ENCODE measurements at regions not wholly inside any gene's neighbourhood (a gene's known extent, or its start where the extent isn't known, plus 50 kb on each side); places are given as distances from the start of the nearest gene placed in this dataset.

- Histone ChIP-seq H3K9me3 (no peaks in the 10 kb centered on the region), H3K36me3 (ENCODE audit: low read depth, missing control alignments) (no peaks in the 10 kb centered on the region), H3K4me3 (no peak overlapping the region), H3K27me3 (no peaks in the 10 kb centered on the region), H3K27ac (no peak overlapping the region), H3K4me1 (no peaks in the 10 kb centered on the region)
- DNase-seq, result no peak
- no peak for TF ChIP-seq POLR2A (IDR thresholded peaks at IDR 0.05)
- TF ChIP-seq CTCF (IDR thresholded peaks at IDR 0.05), result no peak
- WGBS, 2 donors, result 66 to 76% methylated on average over 9 to 11 of the region's 11 CpGs
- intact Hi-C loops (cut with DNase I; ENCODE audit: low total_unique reads), result no loop called here
These were observed 122.4 kb downstream of the NDUFA10 start for GRCh38 chr2:239902749-239903201.

- H3K27ac ChIP-seq, result no peak overlapping the region
- no peaks in the 10 kb centered on the region for H3K4me1 ChIP-seq
- no peaks in the 10 kb centered on the region for H3K36me3 ChIP-seq (ENCODE audit: low read depth, missing control alignments)
- no peaks in the 10 kb centered on the region for H3K27me3 ChIP-seq
- TF ChIP-seq POLR2A (IDR thresholded peaks at IDR 0.05) (no peak), CTCF (IDR thresholded peaks at IDR 0.05) (no peak)
- H3K9me3 ChIP-seq, result no peaks in the 10 kb centered on the region
- intact Hi-C loops (cut with DNase I; ENCODE audit: low total_unique reads), result no loop called here
- WGBS, 2 donors, result 90 to 95% methylated on average over 13 of the region's 13 CpGs
- peak; percentile 6 for DNase-seq
- no peak overlapping the region for H3K4me3 ChIP-seq
These were observed 126.7 kb downstream of the NDUFA10 start for GRCh38 chr2:239898292-239898925.

GRCh38 chr2:239897596-239898235, 127.4 kb downstream of the NDUFA10 start:
- Histone ChIP-seq H3K4me1 (no peaks in the 10 kb centered on the region), H3K9me3 (no peaks in the 10 kb centered on the region), H3K36me3 (ENCODE audit: low read depth, missing control alignments) (no peaks in the 10 kb centered on the region), H3K27me3 (no peaks in the 10 kb centered on the region), H3K27ac (no peak overlapping the region), H3K4me3 (no peak overlapping the region)
- TF ChIP-seq POLR2A (IDR thresholded peaks at IDR 0.05) (no peak), CTCF (IDR thresholded peaks at IDR 0.05) (no peak)
- peak; percentile 2 for DNase-seq
- WGBS, 2 donors, result 84 to 91% methylated on average over 9 of the region's 9 CpGs
- intact Hi-C loops (cut with DNase I; ENCODE audit: low total_unique reads), result no loop called here

GRCh38 chr2:239896075-239896474, 129.1 kb downstream of the NDUFA10 start:
- no peak overlapping the region for H3K27ac ChIP-seq
- peak; percentile 4 for DNase-seq
- H3K4me3 ChIP-seq, result no peak overlapping the region
- no peaks in the 10 kb centered on the region for H3K27me3 ChIP-seq
- H3K9me3 ChIP-seq, result no peaks in the 10 kb centered on the region
- intact Hi-C loops (cut with DNase I; ENCODE audit: low total_unique reads), result no loop called here
- H3K4me1 ChIP-seq, result no peaks in the 10 kb centered on the region
- WGBS, 2 donors, result 73 to 80% methylated on average over 7 to 8 of the region's 8 CpGs
- no peak for TF ChIP-seq CTCF (IDR thresholded peaks at IDR 0.05)
- no peak for TF ChIP-seq POLR2A (IDR thresholded peaks at IDR 0.05)
- no peaks in the 10 kb centered on the region for H3K36me3 ChIP-seq (ENCODE audit: low read depth, missing control alignments)

- H3K27me3 ChIP-seq, result no peaks in the 10 kb centered on the region
- H3K4me1 ChIP-seq, result no peaks in the 10 kb centered on the region
- H3K36me3 ChIP-seq (ENCODE audit: low read depth, missing control alignments), result no peaks in the 10 kb centered on the region
- peak; percentile 6 for DNase-seq
- no peak overlapping the region for H3K27ac ChIP-seq
- WGBS, 2 donors, result 71 to 91% methylated on average over 6 of the region's 6 CpGs
- no peak overlapping the region for H3K4me3 ChIP-seq
- no peaks in the 10 kb centered on the region for H3K9me3 ChIP-seq
- intact Hi-C loops (cut with DNase I; ENCODE audit: low total_unique reads), result no loop called here
- TF ChIP-seq CTCF (IDR thresholded peaks at IDR 0.05), result no peak
- TF ChIP-seq POLR2A (IDR thresholded peaks at IDR 0.05), result no peak
These were observed 129.5 kb downstream of the NDUFA10 start for GRCh38 chr2:239895669-239896068.

Measured in testis (tissue), 2 donors.